ENCODE measurements at regions not wholly inside any gene's neighbourhood (a gene's known extent, or its start where the extent isn't known, plus 50 kb on each side); places are given as distances from the start of the nearest gene placed in this dataset.

DNA sequence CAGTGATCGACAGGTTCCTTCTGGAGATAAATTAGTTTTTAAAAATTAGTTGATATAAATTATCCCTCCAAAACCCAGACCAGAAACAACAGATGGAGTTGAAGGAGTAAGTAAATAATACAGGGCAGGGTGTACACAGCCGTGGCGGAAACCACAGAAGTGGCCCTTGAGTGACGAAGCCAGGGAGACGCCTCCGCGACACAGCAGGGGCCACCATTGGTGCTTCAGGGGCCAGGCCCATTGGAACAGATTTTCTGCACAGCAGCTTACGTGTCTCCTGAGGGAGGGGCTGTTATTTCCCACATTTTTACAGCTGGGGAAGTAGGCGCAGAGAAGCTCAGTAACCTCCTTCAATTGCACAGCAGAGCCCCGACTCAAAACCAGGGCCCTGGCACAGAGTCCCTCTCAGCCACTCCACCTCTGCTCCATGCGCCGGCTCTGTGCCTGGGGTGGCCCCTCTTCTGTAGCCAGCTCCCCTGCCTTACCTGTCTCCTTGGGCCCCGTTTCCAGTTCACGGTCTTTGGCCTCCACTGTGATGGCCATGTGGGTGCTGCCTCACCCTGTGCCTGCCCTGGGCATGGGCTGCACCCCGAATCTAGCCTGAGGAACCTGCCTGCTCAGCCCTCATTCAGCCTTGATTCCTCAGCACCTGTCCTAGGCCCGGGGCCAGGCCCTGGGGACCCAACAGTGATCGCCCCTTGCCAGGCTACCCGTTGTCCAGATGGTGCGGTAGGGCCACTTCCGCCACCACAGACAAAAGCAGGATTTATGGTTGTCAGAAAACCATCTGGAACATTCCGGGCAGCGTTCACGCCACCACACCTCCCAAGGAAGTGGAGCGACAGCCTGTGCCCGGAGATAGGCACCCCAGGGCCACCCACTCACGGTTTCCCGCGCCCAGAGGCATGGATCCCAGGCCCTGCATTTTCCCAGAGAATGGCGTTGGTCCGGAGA is 128.5 kb upstream of the GSE1 start:
- H3K4me3 ChIP-seq (ENCODE audit: control insufficient read depth, low read depth, low read length): no peak overlapping the region
- DNase-seq (ENCODE audit: low read depth): no peak
- TF ChIP-seq, protein P1, sequence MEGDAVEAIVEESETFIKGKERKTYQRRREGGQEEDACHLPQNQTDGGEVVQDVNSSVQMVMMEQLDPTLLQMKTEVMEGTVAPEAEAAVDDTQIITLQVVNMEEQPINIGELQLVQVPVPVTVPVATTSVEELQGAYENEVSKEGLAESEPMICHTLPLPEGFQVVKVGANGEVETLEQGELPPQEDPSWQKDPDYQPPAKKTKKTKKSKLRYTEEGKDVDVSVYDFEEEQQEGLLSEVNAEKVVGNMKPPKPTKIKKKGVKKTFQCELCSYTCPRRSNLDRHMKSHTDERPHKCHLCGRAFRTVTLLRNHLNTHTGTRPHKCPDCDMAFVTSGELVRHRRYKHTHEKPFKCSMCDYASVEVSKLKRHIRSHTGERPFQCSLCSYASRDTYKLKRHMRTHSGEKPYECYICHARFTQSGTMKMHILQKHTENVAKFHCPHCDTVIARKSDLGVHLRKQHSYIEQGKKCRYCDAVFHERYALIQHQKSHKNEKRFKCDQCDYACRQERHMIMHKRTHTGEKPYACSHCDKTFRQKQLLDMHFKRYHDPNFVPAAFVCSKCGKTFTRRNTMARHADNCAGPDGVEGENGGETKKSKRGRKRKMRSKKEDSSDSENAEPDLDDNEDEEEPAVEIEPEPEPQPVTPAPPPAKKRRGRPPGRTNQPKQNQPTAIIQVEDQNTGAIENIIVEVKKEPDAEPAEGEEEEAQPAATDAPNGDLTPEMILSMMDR (IDR thresholded peaks at IDR 0.05; ENCODE audit: control insufficient read depth, insufficient read depth, low read depth, low read length, missing control alignments): no peak

DNA sequence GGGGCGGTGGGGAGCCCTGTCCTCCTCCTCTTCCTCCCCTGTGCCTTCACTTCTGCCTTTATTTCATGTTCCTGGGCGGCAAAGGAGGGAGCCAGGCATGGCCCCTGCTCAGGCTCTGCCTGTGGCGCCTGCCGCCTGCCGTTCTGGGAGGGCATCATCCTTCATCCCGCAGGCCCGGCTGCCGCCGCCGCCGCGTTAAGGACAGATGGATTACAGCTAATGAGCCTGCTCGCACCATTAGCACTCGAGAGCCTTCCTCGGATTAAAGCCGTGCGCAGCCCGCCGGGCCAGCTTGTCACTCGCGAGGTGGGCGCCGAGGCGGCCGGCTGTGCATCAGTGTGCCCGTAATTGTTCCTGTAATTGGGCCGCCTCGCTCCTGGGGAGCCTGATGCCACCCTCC is 127.7 kb upstream of the GSE1 start:
- DNase-seq (ENCODE audit: low read depth): no peak
- H3K4me3 ChIP-seq (ENCODE audit: control insufficient read depth, low read depth, low read length): no peak overlapping the region
- TF ChIP-seq, protein P1 (IDR thresholded peaks at IDR 0.05; ENCODE audit: control insufficient read depth, insufficient read depth, low read depth, low read length, missing control alignments): no peak

DNA sequence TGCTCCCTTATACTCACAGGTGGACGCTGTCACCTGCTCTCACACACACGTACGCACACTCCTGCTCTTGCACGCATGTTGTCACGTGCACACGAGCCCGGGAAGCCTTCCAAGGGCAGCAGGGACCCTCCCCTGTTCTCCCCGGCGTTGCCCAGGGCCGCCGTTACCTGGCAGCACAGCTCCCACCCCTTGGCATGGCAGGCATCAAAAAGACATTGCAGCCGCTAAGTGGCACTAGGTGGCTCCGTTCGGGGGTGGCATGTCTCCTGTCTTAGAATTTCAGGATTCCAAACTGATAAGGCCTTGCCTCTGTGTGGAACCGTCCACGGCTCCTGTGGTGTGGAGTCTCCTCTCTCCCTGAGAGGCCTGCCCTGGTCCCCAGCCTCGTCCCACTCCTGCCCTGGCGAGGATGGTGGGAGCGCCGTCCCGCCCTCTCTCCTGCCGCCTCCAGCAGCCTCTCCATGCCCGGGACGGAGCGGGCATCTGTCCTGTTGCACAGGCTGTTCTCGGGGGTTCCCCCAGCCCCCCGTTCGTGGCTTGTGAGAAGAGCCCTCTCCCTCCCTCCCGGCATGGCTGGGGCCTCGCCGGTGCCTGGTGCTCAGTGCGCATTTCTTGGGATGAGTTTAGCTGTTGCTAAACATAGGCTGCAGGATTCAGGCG is 126.7 kb upstream of the GSE1 start:
- H3K4me3 ChIP-seq (ENCODE audit: control insufficient read depth, low read depth, low read length): no peak overlapping the region
- no peak for DNase-seq (ENCODE audit: low read depth)
- TF ChIP-seq, protein P1 (IDR thresholded peaks at IDR 0.05; ENCODE audit: control insufficient read depth, insufficient read depth, low read depth, low read length, missing control alignments): no peak

DNA sequence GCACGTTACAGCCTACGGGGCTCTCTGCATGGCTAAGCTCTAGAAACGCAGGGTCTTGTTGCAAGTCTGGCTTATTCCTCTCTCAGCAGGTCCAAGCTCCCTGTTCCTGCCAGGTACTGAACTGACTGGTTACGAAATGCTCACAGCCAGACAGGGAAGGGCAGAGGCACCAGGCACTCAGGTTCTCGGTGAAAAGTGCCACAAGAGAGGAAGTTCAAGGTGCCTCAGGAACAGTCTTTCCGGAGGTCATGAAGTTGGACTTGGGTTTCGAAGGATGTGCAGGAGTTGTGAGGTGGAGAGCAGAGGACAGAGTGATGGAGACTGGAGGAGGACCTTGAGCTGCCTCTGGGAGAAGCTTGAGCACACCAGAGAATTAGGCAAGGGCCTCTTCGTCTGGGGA is 124.7 kb upstream of the GSE1 start:
- DNase-seq (ENCODE audit: low read depth): no peak
- no peak overlapping the region for H3K4me3 ChIP-seq (ENCODE audit: control insufficient read depth, low read depth, low read length)
- TF ChIP-seq, protein P1 (IDR thresholded peaks at IDR 0.05; ENCODE audit: control insufficient read depth, insufficient read depth, low read depth, low read length, missing control alignments): no peak

GRCh38 chr16:85490407-85491057 is 122.6 kb upstream of the GSE1 start:
- H3K4me3 ChIP-seq (ENCODE audit: control insufficient read depth, low read depth, low read length): no peak overlapping the region
- TF ChIP-seq, protein P1 (IDR thresholded peaks at IDR 0.05; ENCODE audit: control insufficient read depth, insufficient read depth, low read depth, low read length, missing control alignments): no peak

DNA sequence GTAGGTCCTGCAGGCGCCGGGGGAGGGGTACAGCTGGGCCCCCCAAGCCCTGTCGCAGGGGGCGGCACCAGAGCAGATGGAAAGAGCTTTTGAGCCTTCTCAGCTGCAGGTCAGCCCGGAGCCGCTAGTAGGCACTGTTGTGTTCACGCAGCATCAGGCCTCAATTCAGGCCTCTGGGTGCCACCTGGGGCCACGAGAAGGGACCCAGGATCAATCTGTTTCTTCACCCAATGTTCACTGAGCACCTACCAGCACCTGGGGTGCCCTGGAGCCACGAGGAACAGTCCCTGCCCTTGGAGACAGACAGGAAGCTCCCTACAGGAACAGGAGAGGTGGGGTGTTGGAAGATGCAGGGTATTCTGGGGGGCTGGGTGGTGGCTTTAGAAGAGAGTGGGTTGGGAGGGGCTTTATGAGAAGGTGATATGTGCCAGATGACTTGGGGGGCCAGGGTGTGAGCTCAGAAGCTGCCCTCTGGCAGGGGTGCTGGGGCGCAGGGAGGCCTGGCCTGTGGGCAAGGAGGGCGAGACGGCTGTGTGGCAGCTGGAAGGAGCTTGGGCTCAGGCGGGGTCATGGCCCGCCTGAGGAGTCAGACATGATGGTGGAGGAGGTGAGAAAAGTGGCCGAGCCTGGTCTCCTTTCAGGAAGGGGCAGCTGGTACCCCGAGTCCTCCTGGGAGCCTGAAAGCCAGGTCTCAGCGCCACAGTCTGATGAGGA is 121.9 kb upstream of the GSE1 start:
- H3K4me3 ChIP-seq (ENCODE audit: control insufficient read depth, low read depth, low read length): no peak overlapping the region
- TF ChIP-seq, protein P1 (IDR thresholded peaks at IDR 0.05; ENCODE audit: control insufficient read depth, insufficient read depth, low read depth, low read length, missing control alignments): no peak
- no peak for DNase-seq (ENCODE audit: low read depth)

More at GRCh38 chr16:85490407-85491057, 122.6 kb upstream of the GSE1 start:
- DNase-seq (ENCODE audit: low read depth): no peak
